ENCODE measurements at regions not wholly inside any gene's neighbourhood (a gene's known extent, or its start where the extent isn't known, plus 50 kb on each side); places are given as distances from the start of the nearest gene placed in this dataset.

DNA sequence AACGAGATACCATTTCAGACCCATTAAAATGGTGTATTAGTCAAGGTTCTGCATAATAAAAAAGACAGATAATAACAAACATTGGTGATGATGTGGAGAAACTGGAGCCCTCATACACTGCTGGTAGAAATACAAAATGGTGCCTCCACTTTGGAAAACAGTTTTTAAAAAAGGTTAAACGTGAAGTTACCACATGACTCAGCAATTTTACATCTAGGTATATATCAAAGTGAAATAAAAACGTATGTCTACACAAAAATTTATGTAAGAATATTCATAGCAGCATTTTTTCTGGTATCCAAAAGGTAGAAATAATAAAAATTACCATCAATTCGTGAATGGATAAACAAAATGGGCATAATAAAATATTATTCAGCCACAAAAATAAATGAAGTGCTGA lies 519.8 kb downstream of the TLE4 start:
- ATAC-seq (no peak), DNase-seq (ENCODE audit: low read depth, low spot score) (no peak), FAIRE-seq (no peak)
- Histone ChIP-seq H3K9ac (ENCODE audit: control insufficient read depth, insufficient read depth, low read length) (no peak overlapping the region), H3K4me2 (ENCODE audit: control insufficient read depth, insufficient read depth) (no peak overlapping the region), H4K20me1 (ENCODE audit: control insufficient read depth, insufficient read depth) (no peaks in the 10 kb centered on the region), H3K9me3 (replicated peaks; ENCODE audit: control insufficient read depth, insufficient read depth, low read length) (no peaks in the 10 kb centered on the region), H3K27ac (ENCODE audit: control insufficient read depth, insufficient read depth) (no peak overlapping the region), H3K27me3 (replicated peaks in 1 of 2; ENCODE audit: control insufficient read depth in 2 of 2, insufficient read depth in 2 of 2, low read length in 1 of 2) (no peaks in the 10 kb centered on the region), H3K36me3 (ENCODE audit: control insufficient read depth in 2 of 2, insufficient read depth in 2 of 2, low read length in 1 of 2) (no peaks in the 10 kb centered on the region), H2AFZ (ENCODE audit: control insufficient read depth, low read depth, low read length) (no peak overlapping the region), H3K79me2 (ENCODE audit: control insufficient read depth, insufficient read depth, low read length) (no peaks in the 10 kb centered on the region), H3K4me1 (ENCODE audit: control insufficient read depth, insufficient read depth, low read length) (no peaks in the 10 kb centered on the region), H3K4me3 (no peak overlapping the region)
- ChIA-PET POLR2A (no interaction called here), RAD21 (ENCODE audit: unreplicated experiment) (no interaction called here), CTCF (no interaction called here), SMC1A (ENCODE audit: uncharacterized antibody, unreplicated experiment) (no interaction called here)
- BruUV-seq (replicated peaks): no TSS peak
- in situ Hi-C loops (cut with MboI): no loop called here
- no peak for TF ChIP-seq POLR2A (IDR thresholded peaks at IDR 0.05; ENCODE audit: low read depth, low read length)
- TF ChIP-seq RB1 (IDR thresholded peaks at IDR 0.05; ENCODE audit: borderline replicate concordance): no peak
- no peak for TF ChIP-seq HDAC2 (IDR thresholded peaks at IDR 0.05)
- TF ChIP-seq, protein P1, sequence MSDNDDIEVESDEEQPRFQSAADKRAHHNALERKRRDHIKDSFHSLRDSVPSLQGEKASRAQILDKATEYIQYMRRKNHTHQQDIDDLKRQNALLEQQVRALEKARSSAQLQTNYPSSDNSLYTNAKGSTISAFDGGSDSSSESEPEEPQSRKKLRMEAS (IDR thresholded peaks at IDR 0.05; ENCODE audit: low read depth, low read length): no peak
- TF ChIP-seq MYB (IDR thresholded peaks at IDR 0.05; ENCODE audit: borderline replicate concordance, low read depth, low read length): no peak
- no peak for TF ChIP-seq MTA2 (IDR thresholded peaks at IDR 0.05; ENCODE audit: low read depth)
- TF ChIP-seq TCF7 (IDR thresholded peaks at IDR 0.05; ENCODE audit: borderline replicate concordance): no peak
- TF ChIP-seq NR2F1 (conservative IDR thresholded peaks at IDR 0.05): no peak
- TF ChIP-seq CHD2 (IDR thresholded peaks at IDR 0.05; ENCODE audit: borderline replicate concordance, low read depth, low read length): no peak
- no peak for TF ChIP-seq YBX1 (IDR thresholded peaks at IDR 0.05)
- intact Hi-C loops (cut with micrococcal nuclease; ENCODE audit: unreplicated experiment): no loop called here
- WGBS (ENCODE audit: insufficient coverage, insufficient replicate concordance, low lambda C conversion rate, missing lambda C conversion rate): 6% methylated on average over 4 of the region's 4 CpGs

DNA sequence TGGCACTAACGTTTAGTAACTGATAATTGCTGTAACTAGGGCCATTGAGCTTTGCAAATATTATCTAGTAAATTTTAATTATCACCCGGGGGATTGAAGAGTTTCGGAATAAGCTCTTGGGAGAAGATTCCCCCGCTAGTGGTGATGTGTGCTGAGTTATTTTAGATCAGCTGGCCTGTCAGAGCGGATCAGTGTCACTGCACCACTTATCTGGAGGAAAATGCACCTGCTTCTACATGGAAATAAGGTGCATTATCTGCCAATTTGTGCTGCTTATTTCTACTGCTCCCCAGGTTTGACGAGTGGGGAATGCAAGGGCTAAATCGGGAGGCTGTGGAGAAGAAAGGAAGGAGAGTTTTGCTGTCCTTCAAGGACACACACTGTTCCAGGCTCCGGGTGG lies 518.6 kb downstream of the TLE4 start:
- H3K27me3 ChIP-seq (replicated peaks in 1 of 2; ENCODE audit: control insufficient read depth in 2 of 2, insufficient read depth in 2 of 2, low read length in 1 of 2): no peaks in the 10 kb centered on the region
- H3K9me3 ChIP-seq (replicated peaks; ENCODE audit: control insufficient read depth, insufficient read depth, low read length): no peaks in the 10 kb centered on the region
- H2AFZ ChIP-seq (ENCODE audit: control insufficient read depth, low read depth, low read length): no peak overlapping the region
- RAD21 ChIA-PET (ENCODE audit: unreplicated experiment): no interaction called here
- no peaks in the 10 kb centered on the region for H3K36me3 ChIP-seq (ENCODE audit: control insufficient read depth in 2 of 2, insufficient read depth in 2 of 2, low read length in 1 of 2)
- BruUV-seq (replicated peaks): no TSS peak
- in situ Hi-C loops (cut with MboI): no loop called here
- ATAC-seq: no peak
- no peaks in the 10 kb centered on the region for H4K20me1 ChIP-seq (ENCODE audit: control insufficient read depth, insufficient read depth)
- POLR2A ChIA-PET: no interaction called here
- no peak overlapping the region for H3K27ac ChIP-seq (ENCODE audit: control insufficient read depth, insufficient read depth)
- no peak overlapping the region for H3K4me3 ChIP-seq
- CTCF ChIA-PET: no interaction called here
- DNase-seq (ENCODE audit: low read depth, low spot score): no peak
- SMC1A ChIA-PET (ENCODE audit: uncharacterized antibody, unreplicated experiment): no interaction called here
- intact Hi-C loops (cut with micrococcal nuclease; ENCODE audit: unreplicated experiment): no loop called here
- no peak for FAIRE-seq
- WGBS (ENCODE audit: insufficient coverage, insufficient replicate concordance, low lambda C conversion rate, missing lambda C conversion rate): 33% methylated on average over 8 of the region's 8 CpGs
- H3K79me2 ChIP-seq (ENCODE audit: control insufficient read depth, insufficient read depth, low read length): no peaks in the 10 kb centered on the region
- no peak overlapping the region for H3K9ac ChIP-seq (ENCODE audit: control insufficient read depth, insufficient read depth, low read length)
- no peak overlapping the region for H3K4me2 ChIP-seq (ENCODE audit: control insufficient read depth, insufficient read depth)
- no peaks in the 10 kb centered on the region for H3K4me1 ChIP-seq (ENCODE audit: control insufficient read depth, insufficient read depth, low read length)
- TF ChIP-seq, protein P2, sequence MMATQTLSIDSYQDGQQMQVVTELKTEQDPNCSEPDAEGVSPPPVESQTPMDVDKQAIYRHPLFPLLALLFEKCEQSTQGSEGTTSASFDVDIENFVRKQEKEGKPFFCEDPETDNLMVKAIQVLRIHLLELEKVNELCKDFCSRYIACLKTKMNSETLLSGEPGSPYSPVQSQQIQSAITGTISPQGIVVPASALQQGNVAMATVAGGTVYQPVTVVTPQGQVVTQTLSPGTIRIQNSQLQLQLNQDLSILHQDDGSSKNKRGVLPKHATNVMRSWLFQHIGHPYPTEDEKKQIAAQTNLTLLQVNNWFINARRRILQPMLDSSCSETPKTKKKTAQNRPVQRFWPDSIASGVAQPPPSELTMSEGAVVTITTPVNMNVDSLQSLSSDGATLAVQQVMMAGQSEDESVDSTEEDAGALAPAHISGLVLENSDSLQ (IDR thresholded peaks at IDR 0.05): no peak

Data from GM12878 (cell line).